Smooth muscle cell (in vitro differentiated cells): ENCODE measurements at regions not wholly inside any gene's neighbourhood (a gene's known extent, or its start where the extent isn't known, plus 50 kb on each side); places are given as distances from the start of the nearest gene placed in this dataset.

Experiments used
- DNase-seq: peaks from one replicate; lab custom pipeline; 2025; ENCODE audit not compliant: unreplicated experiment; lab: John Stamatoyannopoulos, UW
- H2AFZ ChIP-seq: fragments of 200-600 bp; sonication (generic); 2 replicates; pipeline ENCODE4 v1.6.0; 2016; ENCODE audit warnings: antibody characterized with exemption, low read depth, mild to moderate bottlenecking
- H3F3A ChIP-seq: fragments of 200-600 bp; sonication (generic); 2 replicates; pipeline ENCODE4 v1.6.0; 2017; ENCODE audit warnings: antibody characterized with exemption, low read depth
- H3K27ac ChIP-seq: fragments of 200-600 bp; sonication (generic); 2 replicates; pipeline ENCODE4 v1.5.1; 2016; ENCODE audit warnings: low read depth, mild to moderate bottlenecking
- H3K27me3 ChIP-seq: fragments of 200-600 bp; sonication (generic); 2 replicates; pipeline ENCODE4 v1.6.1; 2016; ENCODE audit warnings: low read depth, mild to moderate bottlenecking
- H3K36me3 ChIP-seq: fragments of 200-600 bp; sonication (generic); 2 replicates; pipeline ENCODE4 v1.5.1; 2016; ENCODE audit warnings: low read depth
- H3K4me1 ChIP-seq: fragments of 200-600 bp; sonication (generic); 2 replicates; pipeline ENCODE4 v1.5.1; 2016; ENCODE audit warnings: low read depth
- H3K4me2 ChIP-seq: fragments of 200-600 bp; sonication (generic); 2 replicates; pipeline ENCODE4 v1.6.0; 2016; ENCODE audit warnings: mild to moderate bottlenecking
- H3K4me3 ChIP-seq: fragments of 200-600 bp; sonication (generic); 2 replicates; pipeline ENCODE4 v1.5.1; 2016; ENCODE audit warnings: mild to moderate bottlenecking
- H3K79me2 ChIP-seq: fragments of 200-600 bp; sonication (generic); 2 replicates; pipeline ENCODE4 v1.6.0; 2016; ENCODE audit warnings: low read depth, mild to moderate bottlenecking
- H3K9ac ChIP-seq: fragments of 200-600 bp; sonication (generic); 2 replicates; pipeline ENCODE4 v1.6.0; 2016; ENCODE audit warnings: low read depth
- H3K9me3 ChIP-seq: fragments of 200-600 bp; sonication (generic); replicated peaks from 2 replicates; pipeline ENCODE4 v1.5.1; 2016; ENCODE audit warnings: low read depth
- H4K20me1 ChIP-seq: fragments of 200-600 bp; sonication (generic); 2 replicates; pipeline ENCODE4 v1.6.0; 2016; ENCODE audit warnings: low read depth
- WGBS: methylation state at CpG from one replicate; pipeline ENCODE4 v1.1.7; 2016; ENCODE audit warnings: low lambda C conversion rate; 5-methylcytosine and 5-hydroxymethylcytosine counted together
- TF ChIP-seq, protein P1 (sequence below): fragments of 200-600 bp; sonication (generic); IDR thresholded peaks from 2 replicates; pipeline ENCODE4 v1.5.1; 2017; ENCODE audit warnings: borderline replicate concordance, mild to moderate bottlenecking, antibody characterized with exemption; ENCODE audit not compliant: insufficient read depth, poor library complexity, severe bottlenecking

DNA sequence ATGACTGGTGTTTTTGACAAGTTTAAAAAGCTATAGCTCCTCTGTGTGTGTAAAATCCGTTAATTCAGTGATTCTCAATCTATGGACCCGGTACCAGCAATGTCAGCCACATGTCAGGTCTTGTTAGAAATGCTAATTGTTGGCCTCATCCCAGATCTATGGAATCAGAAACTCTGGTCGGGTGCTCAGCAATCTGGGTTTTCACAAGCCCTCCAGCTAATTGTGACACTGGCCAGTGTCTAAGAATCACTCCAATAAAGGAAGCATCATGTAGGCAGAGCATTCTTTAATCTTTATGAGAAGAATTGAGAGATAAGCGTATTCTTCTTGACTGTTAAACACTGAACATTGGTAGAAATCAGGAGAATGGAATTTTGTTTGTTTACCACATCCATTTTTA is 1498.2 kb upstream of the TENM3 start:
- WGBS: 45% methylated on average over 4 of the region's 4 CpGs
- Histone ChIP-seq H3K27me3 (no peaks in the 10 kb centered on the region), H3K79me2 (no peaks in the 10 kb centered on the region), H4K20me1 (no peaks in the 10 kb centered on the region), H3K4me2 (no peak overlapping the region), H3K9me3 (no peaks in the 10 kb centered on the region), H3K4me3 (no peak overlapping the region), H3K4me1 (no peaks in the 10 kb centered on the region), H3F3A (no peaks in the 10 kb centered on the region), H3K27ac (no peak overlapping the region), H3K36me3 (no peaks in the 10 kb centered on the region), H2AFZ (no peak overlapping the region), H3K9ac (no peak overlapping the region)
- TF ChIP-seq, protein P1, sequence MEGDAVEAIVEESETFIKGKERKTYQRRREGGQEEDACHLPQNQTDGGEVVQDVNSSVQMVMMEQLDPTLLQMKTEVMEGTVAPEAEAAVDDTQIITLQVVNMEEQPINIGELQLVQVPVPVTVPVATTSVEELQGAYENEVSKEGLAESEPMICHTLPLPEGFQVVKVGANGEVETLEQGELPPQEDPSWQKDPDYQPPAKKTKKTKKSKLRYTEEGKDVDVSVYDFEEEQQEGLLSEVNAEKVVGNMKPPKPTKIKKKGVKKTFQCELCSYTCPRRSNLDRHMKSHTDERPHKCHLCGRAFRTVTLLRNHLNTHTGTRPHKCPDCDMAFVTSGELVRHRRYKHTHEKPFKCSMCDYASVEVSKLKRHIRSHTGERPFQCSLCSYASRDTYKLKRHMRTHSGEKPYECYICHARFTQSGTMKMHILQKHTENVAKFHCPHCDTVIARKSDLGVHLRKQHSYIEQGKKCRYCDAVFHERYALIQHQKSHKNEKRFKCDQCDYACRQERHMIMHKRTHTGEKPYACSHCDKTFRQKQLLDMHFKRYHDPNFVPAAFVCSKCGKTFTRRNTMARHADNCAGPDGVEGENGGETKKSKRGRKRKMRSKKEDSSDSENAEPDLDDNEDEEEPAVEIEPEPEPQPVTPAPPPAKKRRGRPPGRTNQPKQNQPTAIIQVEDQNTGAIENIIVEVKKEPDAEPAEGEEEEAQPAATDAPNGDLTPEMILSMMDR: no peak
- no peak for DNase-seq

DNA sequence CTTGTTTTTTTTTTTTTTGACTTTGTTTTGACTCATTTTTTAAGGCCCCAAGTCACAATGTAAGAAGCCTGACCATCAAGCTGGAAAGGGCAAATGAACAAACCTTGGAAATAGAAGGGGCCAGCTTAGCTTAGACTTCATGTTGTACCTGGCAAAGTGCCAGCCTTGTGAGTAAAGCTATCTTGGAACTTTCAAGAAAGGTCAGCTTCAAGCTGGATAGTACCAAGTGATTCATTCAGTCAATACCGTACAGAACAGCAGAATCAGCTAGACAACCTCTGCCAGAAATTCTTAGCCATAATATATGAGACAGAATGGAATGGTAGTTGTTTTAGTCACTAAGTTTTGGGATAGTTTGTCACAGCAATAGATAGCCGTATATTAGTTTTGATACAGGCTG is 1492.2 kb upstream of the TENM3 start:
- no peak overlapping the region for H3K4me2 ChIP-seq
- no peaks in the 10 kb centered on the region for H3K36me3 ChIP-seq
- H3K27me3 ChIP-seq: no peaks in the 10 kb centered on the region
- H2AFZ ChIP-seq: no peak overlapping the region
- no peaks in the 10 kb centered on the region for H3K4me1 ChIP-seq
- no peaks in the 10 kb centered on the region for H3F3A ChIP-seq
- H4K20me1 ChIP-seq: no peaks in the 10 kb centered on the region
- H3K4me3 ChIP-seq: no peak overlapping the region
- WGBS: 72% methylated on average over 2 of the region's 2 CpGs
- no peak for DNase-seq
- H3K27ac ChIP-seq: no peak overlapping the region
- no peak overlapping the region for H3K9ac ChIP-seq
- no peaks in the 10 kb centered on the region for H3K79me2 ChIP-seq
- H3K9me3 ChIP-seq: no peaks in the 10 kb centered on the region
- TF ChIP-seq, protein P1: no peak

DNA sequence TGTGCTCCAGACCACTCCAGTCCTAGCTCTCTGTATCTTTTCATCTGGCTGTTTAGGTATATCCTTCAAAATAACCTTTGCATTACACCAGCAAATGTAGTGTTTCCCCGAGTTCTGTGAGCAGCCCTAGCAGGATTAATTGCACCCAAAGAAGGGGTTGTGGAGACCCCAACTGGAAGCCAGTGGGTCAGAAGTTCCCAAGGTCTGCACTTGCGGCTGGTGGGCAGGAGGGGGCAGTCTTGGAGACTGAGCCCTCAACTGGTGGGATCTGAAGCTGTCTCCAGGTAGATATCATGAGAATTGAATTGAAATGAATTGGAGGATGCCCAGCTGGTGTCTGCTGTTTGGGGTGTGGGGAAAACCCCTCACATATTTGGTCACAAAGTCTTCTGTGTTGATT is 1485.3 kb upstream of the TENM3 start:
- H2AFZ ChIP-seq: no peak overlapping the region
- no peak overlapping the region for H3K4me2 ChIP-seq
- H3K27ac ChIP-seq: no peak overlapping the region
- 82% methylated on average over 2 of the region's 2 CpGs for whole genome bisulfite sequencing
- no peaks in the 10 kb centered on the region for H3K9me3 ChIP-seq
- no peaks in the 10 kb centered on the region for H4K20me1 ChIP-seq
- no peak for DNase-seq
- H3K9ac ChIP-seq: no peak overlapping the region
- H3K27me3 ChIP-seq: no peaks in the 10 kb centered on the region
- H3K79me2 ChIP-seq: no peaks in the 10 kb centered on the region
- no peaks in the 10 kb centered on the region for H3K36me3 ChIP-seq
- H3K4me3 ChIP-seq: no peak overlapping the region
- TF ChIP-seq, protein P1: no peak
- no peaks in the 10 kb centered on the region for H3K4me1 ChIP-seq
- no peaks in the 10 kb centered on the region for H3F3A ChIP-seq

DNA sequence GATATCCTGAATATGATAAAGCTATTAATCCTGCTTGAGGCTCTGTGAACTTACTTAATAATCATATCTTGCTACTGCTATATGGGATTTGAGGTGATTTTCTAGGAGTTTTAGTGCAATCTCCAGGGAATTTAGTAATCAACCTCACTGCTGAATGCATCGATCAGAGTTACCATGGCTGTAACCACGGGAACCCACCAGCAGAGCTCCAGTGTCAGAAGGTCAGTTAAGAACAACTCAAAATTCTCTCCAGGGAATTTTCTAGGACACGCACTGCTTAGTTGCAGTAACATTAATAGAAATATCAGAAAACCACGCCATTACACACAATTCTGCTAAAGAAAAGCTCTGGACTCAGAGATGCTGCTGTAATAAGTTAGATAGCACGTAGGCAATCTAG is 1477.2 kb upstream of the TENM3 start:
- no peaks in the 10 kb centered on the region for H3F3A ChIP-seq
- H3K36me3 ChIP-seq: no peaks in the 10 kb centered on the region
- DNase-seq: no peak
- 87% methylated on average over 5 of the region's 5 CpGs for WGBS
- peaks cover 25% of the 10 kb centered on the region for H3K4me1 ChIP-seq
- TF ChIP-seq, protein P1: no peak
- no peak overlapping the region for H3K4me2 ChIP-seq
- H2AFZ ChIP-seq: no peak overlapping the region
- H3K27ac ChIP-seq: no peak overlapping the region
- H3K9ac ChIP-seq: no peak overlapping the region
- H4K20me1 ChIP-seq: no peaks in the 10 kb centered on the region
- no peaks in the 10 kb centered on the region for H3K9me3 ChIP-seq
- H3K27me3 ChIP-seq: no peaks in the 10 kb centered on the region
- H3K79me2 ChIP-seq: no peaks in the 10 kb centered on the region
- H3K4me3 ChIP-seq: no peak overlapping the region
